Spleen (tissue), 7 donors: ENCODE measurements at regions not wholly inside any gene's neighbourhood (a gene's known extent, or its start where the extent isn't known, plus 50 kb on each side); places are given as distances from the start of the nearest gene placed in this dataset.

Source experiments
- POLR2A ChIP-seq, 3 donors: fragments of 450-650 bp; IDR thresholded peaks; one replicate each; pipeline ENCODE4 v1.5.1; 2017; ENCODE audit warnings: antibody characterized with exemption in 3 of 3, mild to moderate bottlenecking in 1 of 3
- POLR2AphosphoS5 ChIP-seq, 3 donors: sonication (generic); formaldehyde crosslinking; IDR thresholded peaks; one replicate each; pipeline ENCODE4 v1.5.1; 2017; ENCODE audit warnings: antibody characterized with exemption in 3 of 3
- TF ChIP-seq, protein P1 (sequence below), 11 experiments: fragments of 200-600 bp in 7 of 11; fragments of 450-650 bp in 4 of 11; sonication (generic) in 4 of 11; IDR thresholded peaks in 8 of 11; conservative IDR thresholded peaks in 3 of 11; 1 replicate in 7 of 11; 2 replicates in 4 of 11; pipeline versions ENCODE4 v1.4.0 to v1.8.0; 2016 to 2021; ENCODE audit warnings: antibody characterized with exemption in 11 of 11, inconsistent platforms in 4 of 11, mild to moderate bottlenecking in 1 of 11
- donor health status: DM: no; HTN: no; CAD: no; lungs with moderate emphysema.
- donor health status: DM: no; HTN: no; CAD: no.
- donor health status: DM: no; HTN: no; CAD: no.

DNA sequence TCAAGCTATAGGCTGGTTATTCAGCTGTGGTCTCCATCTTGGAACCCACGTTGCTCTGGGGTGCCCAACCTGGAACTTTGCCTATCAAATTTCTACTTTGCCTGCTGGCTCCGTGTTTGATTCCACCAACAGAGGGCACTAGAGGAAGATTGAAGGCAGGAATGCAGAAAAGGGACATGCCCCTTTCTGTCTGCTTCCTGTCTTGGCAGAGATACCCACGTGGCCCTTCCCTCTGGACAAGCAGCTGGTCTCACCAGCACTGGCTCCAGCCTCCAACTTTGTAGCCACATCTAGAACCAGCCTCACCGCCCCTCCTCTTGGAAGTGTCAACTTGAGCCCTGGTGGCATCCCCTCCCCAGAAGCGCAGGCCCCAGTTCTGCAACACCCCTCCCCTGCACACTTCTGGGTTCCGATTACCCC is 52.1 kb upstream of the ZNF438 start:
- TF ChIP-seq, protein P1, sequence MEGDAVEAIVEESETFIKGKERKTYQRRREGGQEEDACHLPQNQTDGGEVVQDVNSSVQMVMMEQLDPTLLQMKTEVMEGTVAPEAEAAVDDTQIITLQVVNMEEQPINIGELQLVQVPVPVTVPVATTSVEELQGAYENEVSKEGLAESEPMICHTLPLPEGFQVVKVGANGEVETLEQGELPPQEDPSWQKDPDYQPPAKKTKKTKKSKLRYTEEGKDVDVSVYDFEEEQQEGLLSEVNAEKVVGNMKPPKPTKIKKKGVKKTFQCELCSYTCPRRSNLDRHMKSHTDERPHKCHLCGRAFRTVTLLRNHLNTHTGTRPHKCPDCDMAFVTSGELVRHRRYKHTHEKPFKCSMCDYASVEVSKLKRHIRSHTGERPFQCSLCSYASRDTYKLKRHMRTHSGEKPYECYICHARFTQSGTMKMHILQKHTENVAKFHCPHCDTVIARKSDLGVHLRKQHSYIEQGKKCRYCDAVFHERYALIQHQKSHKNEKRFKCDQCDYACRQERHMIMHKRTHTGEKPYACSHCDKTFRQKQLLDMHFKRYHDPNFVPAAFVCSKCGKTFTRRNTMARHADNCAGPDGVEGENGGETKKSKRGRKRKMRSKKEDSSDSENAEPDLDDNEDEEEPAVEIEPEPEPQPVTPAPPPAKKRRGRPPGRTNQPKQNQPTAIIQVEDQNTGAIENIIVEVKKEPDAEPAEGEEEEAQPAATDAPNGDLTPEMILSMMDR (IDR thresholded peaks at IDR 0.05 in 8 of 11, conservative IDR thresholded peaks at IDR 0.05 in 3 of 11): peak in 8 of 11 experiments; percentile 16 to 65 (median 52)
- no peak for TF ChIP-seq POLR2A (IDR thresholded peaks at IDR 0.05)
- TF ChIP-seq POLR2AphosphoS5 (IDR thresholded peaks at IDR 0.05): no peak
